NCI-H526 treated with DMSO at 0.1 percent for 48 hours (cell line): ENCODE measurements at regions not wholly inside any gene's neighbourhood (a gene's known extent, or its start where the extent isn't known, plus 50 kb on each side); places are given as distances from the start of the nearest gene placed in this dataset.
"Not testable (repeated sequence)": the region's sequence is repeated elsewhere in the genome, so short reads cannot be mapped to it uniquely, and the experiment has no call there.

Source experiments
- DNase-seq: peaks from one replicate; lab custom pipeline; 2025; lab: John Stamatoyannopoulos, UW

DNA sequence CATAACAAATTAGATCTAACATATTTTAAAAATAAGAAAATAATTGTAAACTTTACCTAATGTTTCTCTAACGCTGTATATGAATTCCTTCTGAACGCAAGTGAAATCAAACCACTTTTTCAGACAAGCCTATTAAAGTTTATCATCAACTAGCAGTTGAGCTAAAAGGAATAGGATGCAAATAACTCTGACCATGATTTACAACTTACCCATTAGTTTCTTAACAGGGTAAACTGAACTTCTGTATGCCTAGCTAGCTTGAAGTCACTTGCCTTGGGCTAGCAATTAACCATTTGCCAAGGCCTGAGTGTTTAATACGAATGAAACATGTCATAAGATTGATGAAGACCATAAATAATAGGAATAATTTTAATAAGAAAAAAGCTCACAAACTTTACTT lies 762.7 kb upstream of the ARRDC3 start:
- DNase-seq, result peak; percentile 40

GRCh38 chr5:92144824-92145223 lies 761.7 kb upstream of the ARRDC3 start:
- DNase-seq, result no peak

DNA sequence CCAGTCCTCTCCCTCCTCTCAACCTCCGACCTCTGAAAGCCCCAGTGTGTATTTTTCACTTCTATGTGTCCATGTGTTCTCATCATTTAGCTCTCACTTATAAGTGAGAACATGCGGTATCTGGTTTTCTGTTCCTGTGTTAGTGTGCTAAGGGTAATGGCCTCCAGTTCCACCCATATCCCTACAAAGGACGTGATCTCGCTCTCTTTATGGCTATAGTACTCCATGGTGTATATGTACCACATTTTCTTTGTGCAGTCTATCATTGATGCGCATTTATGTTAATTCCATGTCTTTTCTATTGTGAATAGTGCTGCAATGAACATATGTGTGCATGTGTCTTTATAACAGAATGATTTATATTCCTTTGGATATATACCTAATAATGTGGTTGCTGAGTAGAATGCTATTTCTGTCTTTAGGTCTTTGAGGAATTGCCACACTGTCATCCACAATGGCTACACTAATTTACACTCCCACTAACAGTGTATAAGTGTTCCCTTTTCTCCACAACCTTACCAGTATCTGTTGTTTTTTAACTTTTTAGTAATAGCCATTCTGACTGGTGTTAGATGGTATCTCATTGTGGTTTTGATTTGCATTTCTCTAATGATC lies 749.3 kb upstream of the ARRDC3 start:
- DNase-seq, result not testable (repeated sequence)

DNA sequence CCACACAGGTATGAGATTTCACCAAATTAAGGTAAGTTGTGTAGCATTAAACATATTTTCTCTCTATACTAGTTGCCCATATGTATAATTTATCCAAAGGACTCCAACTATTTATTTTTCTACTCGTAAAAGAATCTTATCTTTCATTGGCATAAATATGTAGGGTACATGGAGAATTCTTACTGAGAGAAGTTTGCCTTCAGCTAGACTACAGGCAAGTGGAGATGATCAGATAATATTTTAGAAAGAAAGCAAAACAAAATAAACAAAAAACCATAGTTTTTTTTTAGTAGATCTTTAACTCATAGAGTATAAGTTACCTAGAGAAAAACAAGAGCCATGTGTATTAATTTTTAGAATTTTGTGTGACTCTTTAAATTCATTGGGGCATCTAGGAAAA lies 743.1 kb upstream of the ARRDC3 start:
- DNase-seq, result no peak

DNA sequence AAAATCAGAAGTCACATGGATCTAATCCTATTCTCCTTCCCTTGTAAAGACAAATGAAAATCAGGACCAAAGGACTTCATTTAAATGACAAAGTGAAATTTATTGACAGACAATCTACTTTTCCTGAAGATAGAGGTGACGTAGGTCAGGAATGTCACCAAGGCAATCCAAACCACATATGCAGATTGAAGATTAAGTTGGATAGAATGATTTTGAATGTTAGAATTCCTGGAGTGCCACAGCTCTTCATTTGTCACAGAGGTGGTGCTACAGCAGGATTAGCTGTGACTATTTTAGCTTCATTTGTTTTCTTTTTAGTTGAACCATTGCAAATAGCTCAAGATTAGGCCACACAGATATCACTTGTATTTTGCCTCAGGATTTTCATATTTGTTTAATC lies 736.0 kb upstream of the ARRDC3 start:
- no peak for DNase-seq

DNA sequence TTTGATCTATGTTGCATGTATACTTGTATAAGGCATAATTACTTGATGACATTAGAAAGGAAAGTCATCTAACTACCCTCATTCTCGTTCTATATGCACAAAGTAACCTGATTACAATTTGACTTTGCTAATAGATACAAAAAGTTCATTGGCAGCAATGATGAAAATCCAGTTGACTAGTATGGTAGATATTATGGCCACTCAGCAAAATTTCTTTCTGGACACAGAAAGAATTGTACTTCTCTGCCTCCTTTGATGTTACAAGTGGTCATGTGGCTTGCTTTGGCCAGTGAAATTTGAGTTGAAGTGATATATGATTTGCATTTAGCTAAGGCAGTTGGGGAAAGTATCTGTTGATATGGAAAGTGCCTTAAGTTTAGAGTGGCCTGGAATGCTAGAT lies 723.7 kb upstream of the ARRDC3 start:
- DNase-seq, result no peak

DNA sequence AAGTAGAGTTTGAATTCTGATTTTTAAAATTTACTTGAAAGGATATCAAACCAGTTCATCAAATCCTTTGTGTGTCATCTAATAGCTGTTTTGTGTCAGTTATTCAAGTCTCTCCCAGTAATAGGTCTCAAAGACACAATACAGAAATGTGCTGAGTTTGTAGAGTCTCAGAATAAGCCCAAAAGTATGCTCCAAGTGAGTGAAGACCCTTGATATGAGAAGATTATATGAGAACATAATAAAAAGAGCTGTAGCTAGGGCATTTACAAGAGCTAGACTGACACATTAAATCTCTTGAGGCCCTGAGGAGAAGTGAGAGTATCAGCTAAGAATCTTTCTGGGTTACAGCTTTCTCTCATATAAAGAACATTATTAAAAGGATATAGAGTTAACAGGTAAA lies 721.0 kb upstream of the ARRDC3 start:
- DNase-seq, result no peak

DNA sequence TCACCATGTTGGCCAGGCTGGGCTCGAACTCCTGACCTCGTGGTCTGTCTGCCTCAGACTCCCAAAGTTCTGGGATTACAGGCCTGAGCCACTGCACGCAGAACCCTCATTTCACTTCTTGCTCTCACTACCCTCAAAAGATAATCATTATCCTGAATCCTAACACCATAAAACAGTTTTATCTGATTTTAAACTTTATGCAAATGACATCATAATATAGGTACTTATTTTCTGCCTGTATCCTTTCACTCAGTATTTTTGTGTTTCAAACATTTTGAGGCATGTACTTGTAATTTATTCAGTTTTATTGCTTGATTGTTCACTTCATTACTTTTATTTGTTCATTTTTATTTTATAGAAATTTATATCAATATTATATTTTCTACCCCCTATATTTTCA lies 719.2 kb upstream of the ARRDC3 start:
- no peak for DNase-seq

GRCh38 chr5:92092239-92092638 lies 709.1 kb upstream of the ARRDC3 start:
- DNase-seq, result no peak

GRCh38 chr5:92086059-92086811 lies 703.1 kb upstream of the ARRDC3 start:
- no peak for DNase-seq

- no peak for DNase-seq
Measured at GRCh38 chr5:92081958-92082712, 699.0 kb upstream of the ARRDC3 start.

- no peak for DNase-seq
Measured at GRCh38 chr5:92070786-92071185, 687.7 kb upstream of the ARRDC3 start.

- DNase-seq, result no peak
Measured at GRCh38 chr5:92064993-92065392, 681.9 kb upstream of the ARRDC3 start.

GRCh38 chr5:92051741-92052140 lies 668.6 kb upstream of the ARRDC3 start:
- DNase-seq, result no peak

DNA sequence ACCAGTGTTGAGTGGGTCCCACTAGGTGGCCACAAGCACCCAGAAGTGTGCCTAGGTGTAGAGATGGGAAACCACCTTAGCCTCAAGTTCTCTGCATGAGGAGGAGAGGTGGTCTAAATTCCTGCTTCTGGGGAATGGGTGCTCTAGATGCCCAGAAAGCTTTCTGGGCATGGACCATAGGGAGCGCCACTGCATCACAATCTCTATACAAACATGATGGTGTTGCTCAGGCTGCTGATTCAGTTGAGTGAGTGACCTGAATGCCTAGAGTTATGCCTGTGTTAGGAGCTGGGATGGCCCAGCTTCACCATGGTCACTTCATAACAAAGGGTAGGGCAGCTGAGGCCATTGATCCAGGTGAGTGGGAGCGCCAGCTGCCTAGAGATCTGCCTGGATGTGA lies 667.9 kb upstream of the ARRDC3 start:
- no peak for DNase-seq

DNA sequence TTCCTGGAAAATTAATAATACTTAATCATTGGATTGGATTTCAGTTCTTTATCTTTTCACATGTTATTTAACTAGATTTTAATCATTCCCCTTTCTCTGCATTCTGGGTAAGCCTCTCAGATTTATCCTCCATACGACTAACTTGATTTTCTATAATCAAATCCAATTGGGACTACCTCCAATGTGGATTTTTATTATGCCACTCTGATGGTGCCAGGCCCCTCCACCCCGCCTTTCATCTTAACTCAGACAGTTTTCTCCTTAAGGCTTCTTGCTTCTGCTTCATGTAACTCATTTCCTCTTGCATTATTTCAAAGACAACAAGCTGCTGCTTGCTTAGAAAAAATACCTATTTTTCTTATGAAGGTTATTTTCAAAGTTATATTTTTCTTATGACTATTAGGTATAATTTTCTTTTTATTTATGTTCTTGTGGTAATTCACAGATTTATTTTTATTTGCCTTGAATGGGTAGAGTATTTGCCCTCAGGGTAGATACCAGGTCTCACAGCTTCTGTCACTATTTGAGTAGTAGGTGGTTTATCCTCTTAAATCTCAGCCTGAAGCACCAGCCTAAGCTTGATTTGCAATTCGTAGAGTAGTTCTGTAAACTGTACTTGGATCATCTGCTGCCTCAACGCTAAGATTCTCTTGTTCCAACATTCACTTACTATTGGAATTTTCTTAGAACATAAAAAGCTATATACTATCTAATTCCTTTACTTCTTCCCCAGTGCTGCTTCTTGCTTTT lies 659.0 kb upstream of the ARRDC3 start:
- DNase-seq, result no peak

DNA sequence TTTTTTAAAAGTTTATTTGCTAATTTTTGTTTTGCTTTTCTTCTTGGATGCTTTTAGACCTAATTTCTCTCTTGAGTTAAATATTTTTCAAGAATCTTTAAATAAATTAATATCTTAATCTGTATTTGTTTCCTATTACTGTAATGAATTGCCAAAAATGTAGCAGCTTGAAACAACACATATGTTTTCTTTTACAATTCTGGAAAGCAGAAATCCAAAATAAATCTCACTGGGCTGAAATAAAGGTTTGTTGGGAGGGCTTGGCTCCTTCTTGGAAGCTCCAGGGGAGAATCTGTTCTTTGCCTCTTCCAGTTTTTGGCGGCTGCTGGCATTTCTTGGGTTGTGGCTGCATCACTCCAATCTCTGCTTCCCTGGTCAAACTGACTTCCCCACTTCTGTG lies 658.1 kb upstream of the ARRDC3 start:
- no peak for DNase-seq

- not testable (repeated sequence) for DNase-seq
Measured at GRCh38 chr5:92029792-92030191, 646.7 kb upstream of the ARRDC3 start.

DNA sequence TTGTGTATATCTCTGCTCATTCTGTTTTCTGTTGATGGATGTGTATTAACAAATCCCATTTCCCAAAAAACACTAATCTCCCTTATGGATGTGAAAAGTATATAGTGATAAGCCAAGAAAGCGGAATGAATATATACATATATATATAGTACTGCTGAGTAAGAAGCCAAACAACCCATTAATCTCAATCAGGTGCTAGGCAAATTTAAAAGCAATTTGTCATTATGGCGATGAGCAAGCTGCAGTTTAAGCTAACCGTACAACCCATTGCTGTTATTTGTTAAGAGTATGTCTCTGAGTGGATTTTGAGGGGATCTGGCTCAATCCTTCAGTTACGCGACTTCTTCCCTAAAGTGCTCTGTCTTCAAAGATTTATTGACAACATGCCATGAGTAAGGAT lies 640.4 kb upstream of the ARRDC3 start:
- DNase-seq, result no peak

GRCh38 chr5:92023141-92023471 lies 640.0 kb upstream of the ARRDC3 start:
- no peak for DNase-seq

DNA sequence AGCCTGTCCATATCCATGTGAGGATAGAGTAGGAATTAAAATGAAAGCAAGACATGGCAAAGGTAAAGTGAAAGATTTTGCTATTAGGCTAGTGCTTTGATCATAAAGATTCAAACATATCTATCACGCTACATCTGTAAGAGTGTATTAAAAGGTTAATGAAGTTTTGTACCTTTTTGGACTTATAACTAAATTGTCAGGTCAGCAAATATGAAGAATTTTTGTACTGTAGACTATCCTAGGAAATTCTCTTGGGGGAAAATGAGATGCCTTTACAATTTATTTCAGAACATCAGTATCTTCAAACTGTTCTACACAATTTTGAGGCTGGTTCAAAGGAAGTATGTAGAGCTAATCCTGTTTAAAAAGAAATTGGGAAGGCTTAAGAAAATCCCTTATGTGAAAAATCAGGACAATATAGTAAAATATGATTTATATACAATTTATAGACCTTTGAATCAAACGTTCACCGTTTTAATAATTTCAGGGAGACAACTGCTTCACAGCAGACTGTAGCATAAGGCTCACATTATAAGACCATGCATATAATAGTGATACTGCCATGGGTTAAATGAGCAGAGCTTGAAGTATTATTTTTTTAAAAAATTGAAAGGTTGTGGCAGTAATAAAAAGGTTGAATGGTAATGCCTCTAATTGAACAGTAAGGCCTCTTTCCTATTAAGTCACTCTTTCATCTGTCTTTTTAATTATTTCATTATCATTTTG lies 639.5 kb upstream of the ARRDC3 start:
- DNase-seq, result no peak
